Amniotic epithelial cell (primary cell): ENCODE measurements at regions not wholly inside any gene's neighbourhood (a gene's known extent, or its start where the extent isn't known, plus 50 kb on each side); places are given as distances from the start of the nearest gene placed in this dataset.
"Not testable (repeated sequence)": the region's sequence is repeated elsewhere in the genome, so short reads cannot be mapped to it uniquely, and the experiment has no call there.

Source experiments
- DNase-seq: peaks from one replicate; pipeline ENCODE4 v3.0.0-alpha.2; 2010; ENCODE audit warnings: low read depth

- DNase-seq, result no peak
Observed at GRCh38 chr5:37962389-37962788, 122.5 kb upstream of the GDNF start.

GRCh38 chr5:37957218-37957617, 117.4 kb upstream of the GDNF start:
- DNase-seq, result no peak

GRCh38 chr5:37955748-37956147, 115.9 kb upstream of the GDNF start:
- no peak for DNase-seq

GRCh38 chr5:37954561-37954960, 114.7 kb upstream of the GDNF start:
- no peak for DNase-seq

GRCh38 chr5:37951946-37952721, 112.3 kb upstream of the GDNF start:
- peak; percentile 11 for DNase-seq

- no peak for DNase-seq
Observed at GRCh38 chr5:37950436-37950835, 110.6 kb upstream of the GDNF start.

GRCh38 chr5:37945446-37945845, 105.6 kb upstream of the GDNF start:
- no peak for DNase-seq

GRCh38 chr5:37943136-37943535, 103.3 kb upstream of the GDNF start:
- not testable (repeated sequence) for DNase-seq

GRCh38 chr5:37940931-37941623, 101.2 kb upstream of the GDNF start:
- peak; percentile 68 for DNase-seq

- DNase-seq, result no peak
Observed at GRCh38 chr5:37938861-37939260, 99.0 kb upstream of the GDNF start.

- no peak for DNase-seq
Observed at GRCh38 chr5:37938076-37938852, 98.4 kb upstream of the GDNF start.

GRCh38 chr5:37936091-37936490, 96.2 kb upstream of the GDNF start:
- no peak for DNase-seq

GRCh38 chr5:37933576-37933975, 93.7 kb upstream of the GDNF start:
- DNase-seq, result no peak

- DNase-seq, result no peak
Observed at GRCh38 chr5:37932450-37932849, 92.6 kb upstream of the GDNF start.

- DNase-seq, result no peak
Observed at GRCh38 chr5:37931541-37931940, 91.7 kb upstream of the GDNF start.

- no peak for DNase-seq
Observed at GRCh38 chr5:37930350-37930749, 90.5 kb upstream of the GDNF start.

GRCh38 chr5:37929791-37930190, 90.0 kb upstream of the GDNF start:
- DNase-seq, result no peak

- DNase-seq, result not testable (repeated sequence)
Observed at GRCh38 chr5:37927753-37928152, 87.9 kb upstream of the GDNF start.

- DNase-seq, result peak; percentile 9
Observed at GRCh38 chr5:37926732-37927131, 86.9 kb upstream of the GDNF start.

GRCh38 chr5:37921452-37921851, 81.6 kb upstream of the GDNF start:
- DNase-seq, result peak; percentile 6

- peak; percentile 40 for DNase-seq
Observed at GRCh38 chr5:37918424-37918823, 78.6 kb upstream of the GDNF start.

GRCh38 chr5:37916525-37916924, 76.7 kb upstream of the GDNF start:
- no peak for DNase-seq
